ENCODE measurements at regions not wholly inside any gene's neighbourhood (a gene's known extent, or its start where the extent isn't known, plus 50 kb on each side); places are given as distances from the start of the nearest gene placed in this dataset.

DNA sequence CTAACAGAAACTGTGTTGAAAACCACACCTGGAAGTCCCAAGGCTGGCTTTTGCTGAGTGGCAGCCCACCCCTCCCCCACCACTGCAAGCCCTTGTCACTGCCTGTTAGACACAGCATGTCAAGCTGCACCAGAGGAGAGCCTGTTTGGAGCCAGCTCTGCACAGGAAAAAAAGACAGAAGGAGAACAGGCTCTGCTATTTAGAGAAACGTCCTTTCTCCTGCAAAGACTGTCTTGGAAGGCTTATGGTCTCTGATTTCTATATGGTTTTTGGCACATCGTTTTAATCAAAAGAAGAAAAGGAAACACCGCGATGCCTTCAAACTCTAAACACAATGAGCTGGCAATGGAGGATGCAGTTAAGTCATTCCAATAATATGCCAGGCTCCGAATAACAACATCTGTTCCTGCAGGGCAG lies 275.5 kb downstream of the MAP2K4 start:
- in situ Hi-C loops (cut with MboI; ENCODE audit: low pct_ligation_motif_present in 1 of 4, low pct_unique_long_range_greater_than_20kb in 1 of 4, low sequenced_read_pairs in 3 of 4), result no loop called here
- Histone ChIP-seq H3K27ac (peak overlapping the region in 3 of 4 donors; percentile 12 to 53 (median 37)), H3K9me3 (no peaks in the 10 kb centered on the region), H3K36me3 (no peaks in the 10 kb centered on the region), H3K27me3 (no peaks in the 10 kb centered on the region), H3K4me3 (no peak overlapping the region), H3K4me1 (peaks cover 0 to 8% (median 0%) of the 10 kb centered on the region in 4 donors)
- intact Hi-C loops (cut with DNase I; ENCODE audit: low total_unique reads), result no loop called here
- TF ChIP-seq POLR2A (IDR thresholded peaks at IDR 0.05), result no peak
- DNase-seq, result no peak
- 50 to 61% methylated on average over 3 to 5 of the region's 5 CpGs for WGBS, 2 donors (ENCODE audit: low coverage in 1 of 2)

GRCh38 chr17:12301551-12301950 lies 280.9 kb downstream of the MAP2K4 start:
- in situ Hi-C loops (cut with MboI; ENCODE audit: low pct_ligation_motif_present in 1 of 4, low pct_unique_long_range_greater_than_20kb in 1 of 4, low sequenced_read_pairs in 3 of 4), result loop anchor here in 2 of 4 donors (25.0 kb wide), 1 partner anchor 89 kb away; no protein-coding TSS in a partner anchor
- Histone ChIP-seq H3K27me3 (no peaks in the 10 kb centered on the region), H3K27ac (no peak overlapping the region), H3K4me3 (no peak overlapping the region), H3K36me3 (no peaks in the 10 kb centered on the region), H3K4me1 (peaks cover 0 to 3% (median 0%) of the 10 kb centered on the region in 4 donors), H3K9me3 (no peaks in the 10 kb centered on the region)
- intact Hi-C loops (cut with DNase I; ENCODE audit: low total_unique reads), result loop anchor here (5.0 kb wide), 1 partner anchor 36 kb away; no protein-coding TSS in a partner anchor
- TF ChIP-seq POLR2A (IDR thresholded peaks at IDR 0.05) (no peak), EP300 (IDR thresholded peaks at IDR 0.05; ENCODE audit: low read depth) (no peak), CTCF (IDR thresholded peaks at IDR 0.05) (no peak), POLR2AphosphoS5 (IDR thresholded peaks at IDR 0.05) (no peak)
- WGBS, 2 donors (ENCODE audit: low coverage in 1 of 2), result 79 to 88% methylated on average over 1 to 4 of the region's 4 CpGs
- DNase-seq, result no peak

- intact Hi-C loops (cut with DNase I; ENCODE audit: low total_unique reads) (loop anchor here (5.0 kb wide), 1 partner anchor 35 kb away; no protein-coding TSS in a partner anchor), in situ Hi-C loops (cut with MboI; ENCODE audit: low pct_ligation_motif_present in 1 of 4, low pct_unique_long_range_greater_than_20kb in 1 of 4, low sequenced_read_pairs in 3 of 4) (loop anchor here in 2 of 4 donors (25.0 kb wide), 1 partner anchor 90 kb away; no protein-coding TSS in a partner anchor)
- H3K36me3 ChIP-seq, result no peaks in the 10 kb centered on the region
- H3K4me1 ChIP-seq, result no peaks in the 10 kb centered on the region
- no peaks in the 10 kb centered on the region for H3K27me3 ChIP-seq
- no peak for DNase-seq
- no peak overlapping the region for H3K27ac ChIP-seq
- 45 to 56% methylated on average over 3 of the region's 3 CpGs for WGBS, 2 donors (ENCODE audit: low coverage in 1 of 2)
- no peaks in the 10 kb centered on the region for H3K9me3 ChIP-seq
- TF ChIP-seq CTCF (IDR thresholded peaks at IDR 0.05) (no peak), POLR2A (IDR thresholded peaks at IDR 0.05) (no peak), POLR2AphosphoS5 (IDR thresholded peaks at IDR 0.05) (no peak), EP300 (IDR thresholded peaks at IDR 0.05; ENCODE audit: low read depth) (no peak)
- no peak overlapping the region for H3K4me3 ChIP-seq
Measured at GRCh38 chr17:12302711-12303110, 282.0 kb downstream of the MAP2K4 start.

- intact Hi-C loops (cut with DNase I; ENCODE audit: low total_unique reads), result no loop called here
- Histone ChIP-seq H3K27me3 (no peaks in the 10 kb centered on the region), H3K4me1 (no peaks in the 10 kb centered on the region), H3K4me3 (no peak overlapping the region), H3K9me3 (peaks cover 3 to 7% of the 10 kb centered on the region in 2 donors), H3K27ac (no peak overlapping the region), H3K36me3 (no peaks in the 10 kb centered on the region)
- DNase-seq, result no peak
- WGBS, 2 donors (ENCODE audit: low coverage in 1 of 2), result 72 to 86% methylated on average over 1 of the region's 1 CpG
- in situ Hi-C loops (cut with MboI; ENCODE audit: low pct_ligation_motif_present in 1 of 4, low pct_unique_long_range_greater_than_20kb in 1 of 4, low sequenced_read_pairs in 3 of 4), result loop anchor here in 2 of 4 donors (25.0 kb wide), 1 partner anchor 99 kb away; no protein-coding TSS in a partner anchor
- no peak for TF ChIP-seq CTCF (IDR thresholded peaks at IDR 0.05)
- no peak for TF ChIP-seq EP300 (IDR thresholded peaks at IDR 0.05; ENCODE audit: low read depth)
- TF ChIP-seq POLR2A (IDR thresholded peaks at IDR 0.05), result no peak
- TF ChIP-seq POLR2AphosphoS5 (IDR thresholded peaks at IDR 0.05), result no peak
Measured at GRCh38 chr17:12310811-12311210, 290.1 kb downstream of the MAP2K4 start.

GRCh38 chr17:12312692-12313091 lies 292.0 kb downstream of the MAP2K4 start:
- H3K27me3 ChIP-seq, result no peaks in the 10 kb centered on the region
- intact Hi-C loops (cut with DNase I; ENCODE audit: low total_unique reads), result no loop called here
- TF ChIP-seq POLR2A (IDR thresholded peaks at IDR 0.05), result no peak
- no peak for TF ChIP-seq POLR2AphosphoS5 (IDR thresholded peaks at IDR 0.05)
- H3K9me3 ChIP-seq, result peaks cover 3 to 7% of the 10 kb centered on the region in 2 donors
- in situ Hi-C loops (cut with MboI; ENCODE audit: low pct_ligation_motif_present in 1 of 4, low pct_unique_long_range_greater_than_20kb in 1 of 4, low sequenced_read_pairs in 3 of 4), result loop anchor here in 2 of 4 donors (25.0 kb wide), 1 partner anchor 100 kb away; no protein-coding TSS in a partner anchor
- no peak for DNase-seq
- H3K36me3 ChIP-seq, result no peaks in the 10 kb centered on the region
- no peaks in the 10 kb centered on the region for H3K4me1 ChIP-seq
- no peak overlapping the region for H3K27ac ChIP-seq
- H3K4me3 ChIP-seq, result no peak overlapping the region
